ENCODE measurements at regions not wholly inside any gene's neighbourhood (a gene's known extent, or its start where the extent isn't known, plus 50 kb on each side); places are given as distances from the start of the nearest gene placed in this dataset.
"Not testable (repeated sequence)": the region's sequence is repeated elsewhere in the genome, so short reads cannot be mapped to it uniquely, and the experiment has no call there.

GRCh38 chr5:30450153-30450552 lies 743.3 kb upstream of the CDH6 start:
- no peaks in the 10 kb centered on the region for H3K4me1 ChIP-seq
- H3K4me3 ChIP-seq, result no peak overlapping the region
- no peaks in the 10 kb centered on the region for H3K36me3 ChIP-seq
- no peaks in the 10 kb centered on the region for H3K9me3 ChIP-seq
- no peak overlapping the region for H3K9ac ChIP-seq
- H3K27me3 ChIP-seq, result no peaks in the 10 kb centered on the region
- no peaks in the 10 kb centered on the region for H4K20me1 ChIP-seq
- no peak overlapping the region for H3K4me2 ChIP-seq
- H3K27ac ChIP-seq, result no peak overlapping the region
- TF ChIP-seq Cebpa-rat (IDR thresholded peaks at IDR 0.05), result no peak

- Histone ChIP-seq H3K9ac (no peak overlapping the region), H3K4me3 (no peak overlapping the region), H3K9me3 (no peaks in the 10 kb centered on the region), H4K20me1 (no peaks in the 10 kb centered on the region), H3K4me2 (no peak overlapping the region), H3K36me3 (no peaks in the 10 kb centered on the region), H3K27ac (no peak overlapping the region), H3K4me1 (no peaks in the 10 kb centered on the region), H3K27me3 (no peaks in the 10 kb centered on the region)
- TF ChIP-seq Cebpa-rat (IDR thresholded peaks at IDR 0.05), result no peak
Measured at GRCh38 chr5:30447431-30447830, 746.1 kb upstream of the CDH6 start.

- no peaks in the 10 kb centered on the region for H4K20me1 ChIP-seq
- no peaks in the 10 kb centered on the region for H3K9me3 ChIP-seq
- no peaks in the 10 kb centered on the region for H3K36me3 ChIP-seq
- TF ChIP-seq Cebpa-rat (IDR thresholded peaks at IDR 0.05), result no peak
- H3K27me3 ChIP-seq, result no peaks in the 10 kb centered on the region
- no peak overlapping the region for H3K4me2 ChIP-seq
- H3K9ac ChIP-seq, result no peak overlapping the region
- no peaks in the 10 kb centered on the region for H3K4me1 ChIP-seq
- no peak overlapping the region for H3K27ac ChIP-seq
- H3K4me3 ChIP-seq, result no peak overlapping the region
Measured at GRCh38 chr5:30446456-30446855, 747.0 kb upstream of the CDH6 start.

- H3K27me3 ChIP-seq, result no peaks in the 10 kb centered on the region
- no peak overlapping the region for H3K9ac ChIP-seq
- no peaks in the 10 kb centered on the region for H3K36me3 ChIP-seq
- no peak overlapping the region for H3K27ac ChIP-seq
- H3K4me2 ChIP-seq, result no peak overlapping the region
- TF ChIP-seq Cebpa-rat (IDR thresholded peaks at IDR 0.05), result no peak
- peaks cover 7% of the 10 kb centered on the region; the same call in 1 of the 2 replicates for H3K4me1 ChIP-seq
- H3K9me3 ChIP-seq, result peaks cover 13% of the 10 kb centered on the region
- H4K20me1 ChIP-seq, result no peaks in the 10 kb centered on the region
- H3K4me3 ChIP-seq, result no peak overlapping the region
Measured at GRCh38 chr5:30438785-30439184, 754.7 kb upstream of the CDH6 start.

GRCh38 chr5:30436691-30437090 lies 756.8 kb upstream of the CDH6 start:
- peaks cover 7% of the 10 kb centered on the region; the same call in 1 of the 2 replicates for H3K4me1 ChIP-seq
- no peak for TF ChIP-seq Cebpa-rat (IDR thresholded peaks at IDR 0.05)
- no peaks in the 10 kb centered on the region for H3K27me3 ChIP-seq
- no peak overlapping the region for H3K27ac ChIP-seq
- no peaks in the 10 kb centered on the region for H3K36me3 ChIP-seq
- H4K20me1 ChIP-seq, result no peaks in the 10 kb centered on the region
- H3K4me2 ChIP-seq, result peak overlapping the region; percentile 9; the same call in 1 of the 2 replicates
- no peak overlapping the region for H3K4me3 ChIP-seq
- peaks cover 13% of the 10 kb centered on the region for H3K9me3 ChIP-seq
- no peak overlapping the region for H3K9ac ChIP-seq

- H3K27ac ChIP-seq, H3K9me3 ChIP-seq, H3K4me3 ChIP-seq, H3K9ac ChIP-seq, H4K20me1 ChIP-seq, H3K4me1 ChIP-seq, H3K4me2 ChIP-seq, H3K36me3 ChIP-seq, H3K27me3 ChIP-seq: not testable (repeated sequence)
Measured at GRCh38 chr5:30428866-30429407, 764.5 kb upstream of the CDH6 start.

- Histone ChIP-seq H3K27ac (no peak overlapping the region), H3K4me3 (no peak overlapping the region), H3K36me3 (no peaks in the 10 kb centered on the region), H3K9me3 (no peaks in the 10 kb centered on the region), H3K9ac (no peak overlapping the region), H3K4me1 (no peaks in the 10 kb centered on the region), H4K20me1 (no peaks in the 10 kb centered on the region), H3K4me2 (no peak overlapping the region), H3K27me3 (no peaks in the 10 kb centered on the region)
- no peak for TF ChIP-seq Cebpa-rat (IDR thresholded peaks at IDR 0.05)
Measured at GRCh38 chr5:30414078-30414477, 779.4 kb upstream of the CDH6 start.

GRCh38 chr5:30413540-30413939 lies 779.9 kb upstream of the CDH6 start:
- H4K20me1 ChIP-seq, result no peaks in the 10 kb centered on the region
- no peaks in the 10 kb centered on the region for H3K27me3 ChIP-seq
- no peak overlapping the region for H3K9ac ChIP-seq
- TF ChIP-seq Cebpa-rat (IDR thresholded peaks at IDR 0.05), result no peak
- no peaks in the 10 kb centered on the region for H3K4me1 ChIP-seq
- H3K4me3 ChIP-seq, result no peak overlapping the region
- no peak overlapping the region for H3K4me2 ChIP-seq
- no peaks in the 10 kb centered on the region for H3K36me3 ChIP-seq
- H3K27ac ChIP-seq, result no peak overlapping the region
- H3K9me3 ChIP-seq, result no peaks in the 10 kb centered on the region

GRCh38 chr5:30405821-30406220 lies 787.7 kb upstream of the CDH6 start:
- H3K9me3 ChIP-seq, result no peaks in the 10 kb centered on the region
- no peak overlapping the region for H3K4me3 ChIP-seq
- no peaks in the 10 kb centered on the region for H4K20me1 ChIP-seq
- no peaks in the 10 kb centered on the region for H3K27me3 ChIP-seq
- TF ChIP-seq Cebpa-rat (IDR thresholded peaks at IDR 0.05), result no peak
- H3K4me1 ChIP-seq, result no peaks in the 10 kb centered on the region
- no peak overlapping the region for H3K27ac ChIP-seq
- no peaks in the 10 kb centered on the region for H3K36me3 ChIP-seq
- no peak overlapping the region for H3K9ac ChIP-seq
- no peak overlapping the region for H3K4me2 ChIP-seq

- H3K27ac ChIP-seq, result no peak overlapping the region
- no peaks in the 10 kb centered on the region for H3K27me3 ChIP-seq
- H3K36me3 ChIP-seq, result no peaks in the 10 kb centered on the region
- no peak overlapping the region for H3K9ac ChIP-seq
- H3K4me2 ChIP-seq, result no peak overlapping the region
- H3K9me3 ChIP-seq, result no peaks in the 10 kb centered on the region
- TF ChIP-seq Cebpa-rat (IDR thresholded peaks at IDR 0.05), result no peak
- no peak overlapping the region for H3K4me3 ChIP-seq
- no peaks in the 10 kb centered on the region for H3K4me1 ChIP-seq
- no peaks in the 10 kb centered on the region for H4K20me1 ChIP-seq
Measured at GRCh38 chr5:30401479-30402058, 791.9 kb upstream of the CDH6 start.

- Histone ChIP-seq H3K27ac (no peak overlapping the region), H3K4me3 (no peak overlapping the region), H3K36me3 (no peaks in the 10 kb centered on the region), H3K4me2 (no peak overlapping the region), H3K9me3 (no peaks in the 10 kb centered on the region), H4K20me1 (no peaks in the 10 kb centered on the region), H3K4me1 (no peaks in the 10 kb centered on the region), H3K9ac (no peak overlapping the region), H3K27me3 (no peaks in the 10 kb centered on the region)
- no peak for TF ChIP-seq Cebpa-rat (IDR thresholded peaks at IDR 0.05)
Measured at GRCh38 chr5:30398423-30398822, 795.1 kb upstream of the CDH6 start.

Measured in BLaER1 (cell line).